CD4-positive, CD25-positive, alpha-beta regulatory T cell (primary cell): ENCODE measurements at regions not wholly inside any gene's neighbourhood (a gene's known extent, or its start where the extent isn't known, plus 50 kb on each side); places are given as distances from the start of the nearest gene placed in this dataset.

Source experiments
- ATAC-seq, 2 donors: fragments of 150-1000 bp; cut with Tn5 transposase; one replicate each; pipeline ENCODE4 v1.10.0; 2021; ENCODE audit warnings: low read depth in 2 of 2, moderate number of reproducible peaks in 2 of 2, moderate library complexity in 1 of 2
- DNase-seq, 3 donors: peaks; one replicate each; pipeline versions ENCODE4 v3.0.0 to v3.0.0-alpha.2; 2012 to 2022; ENCODE audit warnings: mixed read lengths in 1 of 3
- H3K27ac ChIP-seq: one replicate; pipeline ENCODE4 v1.7.0; 2013; ENCODE audit warnings: mild to moderate bottlenecking, low read length; ENCODE audit not compliant: insufficient read depth, poor library complexity, severe bottlenecking
- H3K27me3 ChIP-seq: one replicate; pipeline ENCODE4 v1.7.0; 2013; ENCODE audit warnings: low read length; ENCODE audit not compliant: control insufficient read depth, insufficient read depth
- H3K36me3 ChIP-seq: one replicate; pipeline ENCODE4 v1.7.0; 2013; ENCODE audit warnings: mild to moderate bottlenecking, low read length, moderate library complexity; ENCODE audit not compliant: control insufficient read depth, insufficient read depth
- H3K4me1 ChIP-seq: 2 replicates; pipeline ENCODE4 v1.7.0; 2013; ENCODE audit warnings: mild to moderate bottlenecking, low read length; ENCODE audit not compliant: insufficient read depth, control insufficient read depth, poor library complexity, severe bottlenecking
- H3K4me3 ChIP-seq: one replicate; pipeline ENCODE4 v1.7.0; 2013; ENCODE audit warnings: low read depth, mild to moderate bottlenecking, low read length, moderate library complexity
- H3K9me3 ChIP-seq, 2 experiments: 1 replicate in 1 of 2; 2 replicates in 1 of 2; pipeline ENCODE4 v1.7.0; 2013; ENCODE audit warnings: low read length in 2 of 2, mild to moderate bottlenecking in 1 of 2, moderate library complexity in 1 of 2; ENCODE audit not compliant: control insufficient read depth in 2 of 2
- H3K27ac Mint-ChIP-seq, 3 donors: one replicate each; pipeline ENCODE4 v1.8.0; 2020 to 2022; ENCODE audit warnings: mild to moderate bottlenecking in 3 of 3, mixed read lengths in 3 of 3, moderate library complexity in 2 of 3
- H3K27me3 Mint-ChIP-seq: one replicate; pipeline ENCODE4 v1.8.0; 2022; ENCODE audit warnings: mild to moderate bottlenecking, mixed read lengths
- H3K36me3 Mint-ChIP-seq: one replicate; pipeline ENCODE4 v1.8.0; 2020; ENCODE audit warnings: mixed read lengths
- H3K4me1 Mint-ChIP-seq, 4 donors: one replicate each; pipeline ENCODE4 v1.8.0; 2020 to 2022; ENCODE audit warnings: mixed read lengths in 4 of 4, mild to moderate bottlenecking in 1 of 4
- H3K4me3 Mint-ChIP-seq, 4 donors: one replicate each; pipeline ENCODE4 v1.8.0; 2020 to 2022; ENCODE audit warnings: mild to moderate bottlenecking in 4 of 4, mixed read lengths in 4 of 4, moderate library complexity in 3 of 4
- H3K9me3 Mint-ChIP-seq, 7 donors: one replicate each; pipeline ENCODE4 v1.8.0; 2020 to 2022; ENCODE audit warnings: mixed read lengths in 7 of 7, mild to moderate bottlenecking in 3 of 7, moderate library complexity in 2 of 7

DNA sequence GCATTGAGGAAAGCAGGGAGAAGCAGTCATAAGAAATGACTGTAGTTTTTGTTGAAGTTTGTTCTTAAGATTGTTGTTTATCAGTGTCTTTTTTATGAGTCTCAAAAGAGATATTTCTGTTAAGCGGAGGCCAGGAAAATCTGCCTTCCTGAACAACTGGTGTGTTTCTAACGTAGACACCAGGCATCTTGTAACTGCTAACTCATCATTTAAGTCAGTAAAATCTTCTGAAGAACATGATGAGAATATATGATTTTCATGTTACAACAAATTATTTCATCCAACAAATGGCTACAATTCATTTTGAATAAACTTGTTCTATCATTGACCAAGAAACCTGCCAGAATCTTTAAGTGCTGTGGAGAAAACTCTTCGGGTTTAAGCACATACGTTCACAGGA is 84.0 kb downstream of the RPS12 start:
- Mint-ChIP-seq H3K27me3 (peaks cover 7% of the 10 kb centered on the region), H3K27ac (no peak overlapping the region)
- no peak for ATAC-seq

DNA sequence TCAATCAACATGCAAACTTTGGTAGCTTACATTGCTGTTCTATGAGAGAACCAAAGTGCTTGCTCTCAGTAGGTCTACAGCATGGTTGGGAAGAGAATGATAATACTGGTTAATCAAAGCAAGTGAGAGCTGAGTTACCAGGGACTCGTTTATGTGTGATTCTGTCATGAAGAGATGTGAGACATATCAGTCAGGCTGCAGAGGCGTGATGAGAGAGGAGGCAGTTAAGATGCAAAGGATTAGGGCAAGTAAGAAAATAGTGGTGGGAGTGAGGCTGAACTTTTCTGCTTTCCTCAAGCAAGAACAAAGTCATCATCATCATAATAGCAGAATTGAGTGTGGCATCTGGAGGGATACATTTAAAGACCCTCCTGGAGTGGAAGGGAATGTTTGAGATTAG is 86.5 kb downstream of the RPS12 start:
- Mint-ChIP-seq H3K9me3 (peaks cover 0 to 1% (median 0%) of the 10 kb centered on the region in 7 donors), H3K27me3 (peaks cover 7% of the 10 kb centered on the region), H3K4me1 (no peaks in the 10 kb centered on the region), H3K4me3 (no peak overlapping the region), H3K36me3 (no peaks in the 10 kb centered on the region), H3K27ac (no peak overlapping the region)
- Histone ChIP-seq H3K9me3 (no peaks in the 10 kb centered on the region), H3K4me3 (no peak overlapping the region), H3K4me1 (no peaks in the 10 kb centered on the region), H3K36me3 (no peaks in the 10 kb centered on the region), H3K27ac (no peak overlapping the region), H3K27me3 (no peaks in the 10 kb centered on the region)
- DNase-seq (no peak), ATAC-seq (no peak)

More for the DNA sequence above, 84.0 kb downstream of the RPS12 start:
- Mint-ChIP-seq H3K9me3 (peaks cover 0 to 1% (median 0%) of the 10 kb centered on the region in 7 donors), H3K36me3 (no peaks in the 10 kb centered on the region), H3K4me1 (peaks cover 0 to 3% (median 0%) of the 10 kb centered on the region in 4 donors), H3K4me3 (no peak overlapping the region)
- DNase-seq = no peak
- H3K36me3 ChIP-seq = no peaks in the 10 kb centered on the region
- no peaks in the 10 kb centered on the region for H3K4me1 ChIP-seq
- H3K27ac ChIP-seq = no peak overlapping the region
- H3K9me3 ChIP-seq = no peaks in the 10 kb centered on the region
- no peak overlapping the region for H3K4me3 ChIP-seq
- H3K27me3 ChIP-seq = no peaks in the 10 kb centered on the region

DNA sequence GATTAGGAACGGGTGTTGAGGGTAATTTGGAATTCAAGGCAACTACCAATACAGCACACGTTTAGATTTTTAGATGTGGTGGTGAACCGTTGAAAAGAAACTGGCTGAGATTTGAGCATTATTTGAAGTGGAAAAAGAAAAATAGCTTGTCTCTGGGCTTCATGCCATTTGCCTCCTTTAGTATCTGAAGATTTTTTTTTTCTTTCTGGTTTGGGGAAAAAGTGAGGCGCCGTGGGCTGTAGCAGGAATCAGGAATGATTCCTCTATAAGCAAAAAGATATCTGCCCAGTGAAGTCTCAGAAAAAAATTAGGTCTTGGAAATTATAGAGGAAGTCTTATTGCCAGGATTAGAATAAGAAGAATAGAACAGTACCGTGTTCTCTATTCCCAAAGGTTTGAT is 88.5 kb downstream of the RPS12 start:
- H3K36me3 ChIP-seq = no peaks in the 10 kb centered on the region
- peaks cover 3% of the 10 kb centered on the region for H3K27me3 ChIP-seq
- H3K4me1 ChIP-seq = no peaks in the 10 kb centered on the region
- Mint-ChIP-seq H3K9me3 (peaks cover 0 to 4% (median 0%) of the 10 kb centered on the region in 7 donors), H3K36me3 (no peaks in the 10 kb centered on the region), H3K4me1 (no peaks in the 10 kb centered on the region), H3K27me3 (peaks cover 7% of the 10 kb centered on the region), H3K27ac (no peak overlapping the region), H3K4me3 (no peak overlapping the region)
- ATAC-seq = no peak
- no peak for DNase-seq
- H3K9me3 ChIP-seq = no peaks in the 10 kb centered on the region
- H3K4me3 ChIP-seq = no peak overlapping the region
- H3K27ac ChIP-seq = no peak overlapping the region

DNA sequence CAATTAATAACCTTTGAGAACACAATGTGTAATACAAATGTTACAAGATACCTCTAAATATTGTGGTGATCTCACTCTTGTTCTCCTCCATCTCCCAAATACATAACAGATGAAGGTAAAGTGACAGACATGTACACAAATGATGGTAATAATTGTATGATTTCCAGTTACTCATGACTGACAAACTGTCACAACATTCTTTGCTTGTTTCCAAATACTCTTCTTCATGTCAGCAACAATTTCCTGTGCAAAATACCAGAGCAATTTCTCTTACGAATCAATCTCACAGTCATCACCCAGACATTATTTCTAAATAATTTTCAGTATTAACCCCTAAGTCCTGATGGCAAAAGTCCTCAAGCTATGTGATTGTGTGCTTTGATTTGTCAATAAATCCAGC is 92.9 kb downstream of the RPS12 start:
- Mint-ChIP-seq H3K36me3 (no peaks in the 10 kb centered on the region), H3K4me3 (no peak overlapping the region), H3K4me1 (no peaks in the 10 kb centered on the region), H3K27ac (no peak overlapping the region), H3K27me3 (peaks cover 7% of the 10 kb centered on the region), H3K9me3 (peaks cover 0 to 4% (median 0%) of the 10 kb centered on the region in 7 donors)
- no peak overlapping the region for H3K27ac ChIP-seq
- peaks cover 4% of the 10 kb centered on the region for H3K27me3 ChIP-seq
- ATAC-seq (no peak), DNase-seq (no peak)
- H3K4me3 ChIP-seq = no peak overlapping the region
- no peaks in the 10 kb centered on the region for H3K36me3 ChIP-seq
- no peaks in the 10 kb centered on the region for H3K4me1 ChIP-seq
- H3K9me3 ChIP-seq = no peaks in the 10 kb centered on the region

- Mint-ChIP-seq H3K36me3 (no peaks in the 10 kb centered on the region), H3K27ac (no peak overlapping the region)
- H3K4me3 ChIP-seq = no peak overlapping the region
Measured at GRCh38 chr6:132907914-132908313, 93.5 kb downstream of the RPS12 start.

DNA sequence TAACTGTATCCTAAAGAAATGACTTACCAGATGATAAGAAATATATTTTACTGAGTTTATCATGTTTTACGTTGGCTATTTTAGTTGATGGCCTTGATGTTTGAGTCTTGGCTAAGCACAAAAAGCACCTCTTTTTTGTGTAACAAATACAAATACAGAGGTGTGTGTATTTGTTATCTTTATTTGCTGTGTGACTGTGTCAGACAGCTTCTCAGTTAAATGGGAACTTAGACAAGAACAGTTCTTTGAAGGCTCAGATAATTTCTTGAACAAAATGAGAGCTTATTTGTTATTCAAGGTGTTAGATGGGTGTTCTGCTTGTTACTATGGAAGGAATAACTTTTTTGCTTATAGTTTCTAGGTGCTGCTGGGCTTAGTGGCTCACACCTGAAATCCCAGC is 95.4 kb downstream of the RPS12 start:
- no peaks in the 10 kb centered on the region for H3K36me3 Mint-ChIP-seq
- Histone ChIP-seq H3K36me3 (no peaks in the 10 kb centered on the region), H3K4me3 (no peak overlapping the region), H3K27me3 (peaks cover 4% of the 10 kb centered on the region), H3K27ac (no peak overlapping the region), H3K9me3 (no peaks in the 10 kb centered on the region), H3K4me1 (no peaks in the 10 kb centered on the region)
- no peak overlapping the region for H3K27ac Mint-ChIP-seq
- H3K4me3 Mint-ChIP-seq = no peak overlapping the region
- H3K27me3 Mint-ChIP-seq = no peaks in the 10 kb centered on the region
- H3K4me1 Mint-ChIP-seq = no peaks in the 10 kb centered on the region
- peaks cover 0 to 4% (median 0%) of the 10 kb centered on the region in 7 donors for H3K9me3 Mint-ChIP-seq
- ATAC-seq (no peak), DNase-seq (no peak)

More at GRCh38 chr6:132907914-132908313, 93.5 kb downstream of the RPS12 start:
- ATAC-seq = no peak
- peaks cover 2% of the 10 kb centered on the region for H3K27me3 Mint-ChIP-seq
- Histone ChIP-seq H3K4me1 (no peaks in the 10 kb centered on the region), H3K27ac (no peak overlapping the region), H3K9me3 (no peaks in the 10 kb centered on the region), H3K27me3 (peaks cover 4% of the 10 kb centered on the region), H3K36me3 (no peaks in the 10 kb centered on the region)
- H3K4me1 Mint-ChIP-seq = no peaks in the 10 kb centered on the region
- DNase-seq = no peak
- no peak overlapping the region for H3K4me3 Mint-ChIP-seq
- H3K9me3 Mint-ChIP-seq = peaks cover 0 to 4% (median 0%) of the 10 kb centered on the region in 7 donors

DNA sequence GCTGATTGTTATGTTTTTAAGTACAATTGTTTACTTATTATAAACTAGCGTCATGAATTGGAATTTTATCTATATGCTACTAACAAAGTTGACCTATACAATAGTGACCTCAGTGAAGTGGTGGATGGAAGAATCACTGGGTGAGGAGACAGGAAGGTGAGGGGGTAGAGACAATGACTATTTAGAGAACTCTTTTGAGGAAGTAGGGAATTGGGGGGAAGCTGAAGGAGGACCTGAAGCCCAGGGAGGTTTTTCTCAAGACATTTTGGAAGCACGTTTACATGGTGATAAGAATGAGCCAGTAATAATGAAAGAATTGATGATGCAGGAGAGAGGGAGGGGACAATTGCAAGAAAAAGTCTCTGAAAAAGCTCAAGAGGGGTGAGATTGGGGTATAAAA is 96.4 kb downstream of the RPS12 start:
- no peak overlapping the region for H3K27ac ChIP-seq
- Mint-ChIP-seq H3K4me1 (no peaks in the 10 kb centered on the region), H3K9me3 (peaks cover 0 to 4% (median 0%) of the 10 kb centered on the region in 7 donors), H3K27ac (no peak overlapping the region), H3K4me3 (no peak overlapping the region), H3K27me3 (no peaks in the 10 kb centered on the region), H3K36me3 (no peaks in the 10 kb centered on the region)
- no peak for ATAC-seq
- H3K4me1 ChIP-seq = no peaks in the 10 kb centered on the region
- H3K36me3 ChIP-seq = no peaks in the 10 kb centered on the region
- H3K4me3 ChIP-seq = no peak overlapping the region
- H3K27me3 ChIP-seq = peaks cover 7% of the 10 kb centered on the region
- no peaks in the 10 kb centered on the region for H3K9me3 ChIP-seq
- DNase-seq = no peak

GRCh38 chr6:132919045-132919860 is 104.9 kb downstream of the RPS12 start:
- no peak overlapping the region for H3K4me3 Mint-ChIP-seq
- Histone ChIP-seq H3K27ac (no peak overlapping the region), H3K4me1 (no peaks in the 10 kb centered on the region), H3K36me3 (no peaks in the 10 kb centered on the region), H3K9me3 (no peaks in the 10 kb centered on the region), H3K4me3 (no peak overlapping the region), H3K27me3 (peaks cover 3% of the 10 kb centered on the region)
- H3K36me3 Mint-ChIP-seq = no peaks in the 10 kb centered on the region
- ATAC-seq (no peak), DNase-seq (no peak)
- H3K27me3 Mint-ChIP-seq = peaks cover 9% of the 10 kb centered on the region
- H3K4me1 Mint-ChIP-seq = no peaks in the 10 kb centered on the region
- H3K9me3 Mint-ChIP-seq = peaks cover 0 to 2% (median 0%) of the 10 kb centered on the region in 7 donors
- H3K27ac Mint-ChIP-seq = no peak overlapping the region
